ENCODE measurements at regions not wholly inside any gene's neighbourhood (a gene's known extent, or its start where the extent isn't known, plus 50 kb on each side); places are given as distances from the start of the nearest gene placed in this dataset.
"Not testable (repeated sequence)": the region's sequence is repeated elsewhere in the genome, so short reads cannot be mapped to it uniquely, and the experiment has no call there.

DNA sequence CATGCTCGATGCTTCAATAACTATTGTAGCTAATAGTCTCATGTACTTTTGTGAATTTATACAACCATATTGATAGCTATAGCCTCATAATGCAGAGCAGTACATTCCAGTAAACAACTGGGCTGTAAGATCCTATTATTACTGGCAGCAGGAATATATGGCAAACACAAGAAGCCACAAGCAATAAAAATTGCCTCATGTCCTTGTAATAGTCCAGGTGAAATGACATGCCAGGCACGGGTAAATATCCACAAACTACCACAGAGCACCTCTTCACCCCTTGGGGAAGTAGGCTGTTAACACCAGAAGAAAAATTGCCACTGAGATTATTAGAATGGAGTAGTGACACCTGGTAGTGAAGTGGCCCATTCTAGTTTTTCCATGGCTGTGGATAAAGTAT lies 158.3 kb downstream of the MTX2 start:
- DNase-seq: no peak

DNA sequence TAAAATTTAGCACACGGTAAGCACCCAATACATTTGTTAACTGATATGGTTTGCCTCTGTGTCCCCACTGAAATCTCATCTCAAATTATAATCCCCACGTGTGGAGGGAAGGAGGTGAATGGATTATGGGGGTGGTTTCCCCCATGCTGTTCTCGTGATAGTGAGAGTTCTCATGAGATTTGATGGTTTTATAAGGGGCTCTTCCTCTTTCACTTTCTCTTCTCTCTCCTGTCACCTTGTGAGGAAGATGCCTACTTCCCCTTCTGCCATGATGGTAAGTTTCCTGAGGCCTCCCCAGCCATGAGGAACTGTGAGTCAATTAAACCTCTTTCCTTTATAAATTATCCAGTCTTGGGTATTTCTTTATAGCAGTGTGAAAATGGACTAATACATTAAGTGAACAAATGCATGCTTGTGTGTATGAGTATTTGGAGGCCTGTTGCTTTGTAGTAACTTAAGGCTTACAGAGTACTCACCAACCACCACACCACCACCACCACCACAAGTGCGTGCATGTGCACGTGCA lies 159.8 kb downstream of the MTX2 start:
- DNase-seq: not testable (repeated sequence)

DNA sequence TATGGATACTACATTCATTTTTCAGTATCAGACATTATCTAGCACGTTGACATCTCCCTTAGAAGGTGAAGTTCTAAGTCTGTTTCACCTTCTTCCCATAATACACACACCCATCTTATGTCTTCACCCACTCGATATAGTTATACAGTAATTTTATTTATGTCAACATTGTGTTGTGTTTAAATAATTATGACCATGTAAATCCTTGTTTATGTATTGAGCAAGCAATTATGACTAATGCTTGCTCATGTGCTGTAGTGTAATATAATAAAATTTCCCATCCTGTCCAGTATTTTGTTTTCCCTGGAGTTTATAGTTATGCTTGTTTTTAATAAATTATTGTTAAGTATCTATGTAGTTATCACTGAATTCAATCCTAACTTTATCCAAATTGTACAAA lies 163.2 kb downstream of the MTX2 start:
- DNase-seq: no peak

DNA sequence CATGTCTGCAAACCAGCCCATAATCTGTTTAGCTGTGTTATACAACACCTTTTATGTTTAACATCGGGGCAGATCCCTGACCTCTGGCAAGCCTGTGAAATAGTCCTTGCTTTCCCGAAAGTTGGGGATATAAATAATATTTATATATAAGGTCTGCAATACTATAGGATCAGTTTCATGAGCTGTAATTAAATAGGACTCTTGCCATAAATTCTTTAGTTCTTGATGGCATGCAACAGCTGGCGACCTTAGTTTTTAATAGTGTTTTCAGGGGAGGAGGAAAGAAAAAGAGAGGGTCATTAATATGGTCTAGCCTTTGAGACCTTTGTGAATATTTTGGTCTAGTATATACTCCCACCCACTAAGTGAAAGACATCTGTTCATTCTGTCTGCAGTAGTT lies 166.5 kb downstream of the MTX2 start:
- DNase-seq: no peak

DNA sequence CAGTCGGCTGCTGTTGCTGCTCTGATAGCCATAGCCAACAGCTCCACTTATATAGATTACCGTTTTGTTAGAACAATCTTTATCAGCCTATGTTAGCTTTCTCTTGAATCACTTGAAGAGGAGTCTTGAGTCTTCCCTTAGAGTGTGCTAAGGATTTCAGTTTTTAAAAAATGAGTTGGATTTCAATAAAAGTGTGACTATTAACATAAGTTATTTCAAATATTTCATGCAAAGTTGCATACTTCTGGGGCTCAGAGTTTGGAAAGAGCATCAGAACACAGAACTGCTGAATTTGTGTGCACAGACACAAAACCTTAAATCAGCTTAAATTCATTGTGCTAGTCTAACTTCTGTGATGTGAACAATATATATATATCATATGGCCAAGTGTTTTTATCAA lies 174.7 kb downstream of the MTX2 start:
- no peak for DNase-seq

DNA sequence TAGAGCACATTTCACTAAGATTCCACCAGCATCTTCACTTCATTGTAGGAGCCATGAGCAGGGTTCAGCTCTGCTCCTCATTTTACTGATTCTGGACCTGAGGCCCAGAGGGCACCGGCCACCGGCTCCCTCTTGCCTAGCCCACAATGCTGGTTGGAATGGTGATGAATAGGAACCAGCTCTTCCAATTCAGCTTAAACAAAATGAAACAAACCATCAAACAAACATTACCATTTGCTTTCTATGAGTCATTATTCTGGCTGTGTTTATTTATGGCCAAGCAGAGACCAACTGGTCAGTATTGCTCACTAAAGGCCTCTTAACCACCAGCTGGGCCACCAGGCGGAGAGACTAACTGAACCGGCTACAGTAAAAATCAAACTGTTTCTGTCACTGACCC lies 176.7 kb downstream of the MTX2 start:
- DNase-seq: no peak

DNA sequence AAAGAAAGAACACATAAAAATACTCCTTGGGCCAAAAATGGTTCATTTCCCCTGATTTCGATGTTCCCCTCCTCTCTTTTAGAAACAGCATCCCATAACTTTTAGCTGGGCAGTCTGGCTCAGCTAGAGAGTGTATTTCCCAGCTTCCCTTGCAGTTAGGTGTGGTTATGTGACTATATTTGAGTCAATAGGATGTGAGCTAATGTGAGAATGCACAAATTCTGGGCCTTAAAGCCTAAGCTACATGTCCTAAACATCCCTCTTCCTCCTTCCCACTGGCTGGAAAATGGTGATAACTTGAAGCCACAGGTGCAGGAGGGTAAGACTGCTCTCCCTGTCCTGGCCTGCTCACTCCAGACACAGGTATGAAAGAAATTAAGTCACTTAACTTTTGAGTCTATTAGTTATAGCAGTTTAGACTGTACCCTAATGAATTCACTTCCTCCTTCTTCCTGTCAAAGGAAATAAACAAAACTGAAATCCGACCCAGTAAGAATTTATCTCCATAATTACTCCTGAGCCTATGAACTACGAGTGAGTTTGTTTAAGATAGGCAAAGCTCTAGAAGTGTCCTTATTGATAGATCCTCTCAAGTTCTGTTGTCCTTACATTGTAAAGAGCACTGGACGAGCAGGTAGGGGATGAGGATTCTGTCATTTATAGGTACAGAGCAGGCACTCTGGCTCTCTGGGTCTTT lies 177.6 kb downstream of the MTX2 start:
- no peak for DNase-seq

DNA sequence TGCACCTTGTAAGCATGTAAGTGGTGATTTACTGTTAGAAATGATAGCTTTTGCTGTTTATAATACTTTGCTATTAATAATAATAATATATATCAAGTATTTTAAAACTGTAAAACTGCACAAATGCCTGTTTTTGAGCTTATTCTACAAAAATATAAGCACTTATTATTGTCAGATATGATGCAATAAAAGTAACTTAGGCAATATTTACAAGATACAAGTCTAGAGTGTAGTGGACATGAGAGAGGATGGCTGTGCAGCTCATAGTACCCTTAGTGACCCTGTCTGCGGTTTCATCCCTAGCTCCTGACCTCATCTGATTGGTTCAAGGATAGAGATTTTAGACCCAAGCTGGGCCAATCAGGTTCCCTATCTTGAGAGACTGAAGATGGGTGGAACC lies 178.4 kb downstream of the MTX2 start:
- no peak for DNase-seq

DNA sequence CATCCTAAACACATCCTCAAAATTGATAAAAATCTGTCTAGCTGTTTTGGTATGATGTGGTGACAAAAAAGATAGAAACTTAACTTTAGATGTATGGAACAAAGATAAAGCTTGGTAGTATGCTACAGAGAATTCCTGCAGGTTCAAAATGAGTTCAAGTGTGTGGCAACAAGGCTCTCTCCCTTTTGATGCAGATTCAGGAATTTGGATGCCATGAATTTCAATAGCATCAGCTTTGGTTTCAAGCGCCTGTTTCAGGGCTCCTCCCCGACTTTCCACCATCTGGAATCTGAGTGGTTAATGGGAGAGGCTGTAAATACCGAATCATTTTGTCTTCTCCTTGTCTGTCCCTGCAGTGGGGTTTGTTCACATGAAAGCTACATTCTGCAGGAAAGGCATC lies 180.6 kb downstream of the MTX2 start:
- no peak for DNase-seq

DNA sequence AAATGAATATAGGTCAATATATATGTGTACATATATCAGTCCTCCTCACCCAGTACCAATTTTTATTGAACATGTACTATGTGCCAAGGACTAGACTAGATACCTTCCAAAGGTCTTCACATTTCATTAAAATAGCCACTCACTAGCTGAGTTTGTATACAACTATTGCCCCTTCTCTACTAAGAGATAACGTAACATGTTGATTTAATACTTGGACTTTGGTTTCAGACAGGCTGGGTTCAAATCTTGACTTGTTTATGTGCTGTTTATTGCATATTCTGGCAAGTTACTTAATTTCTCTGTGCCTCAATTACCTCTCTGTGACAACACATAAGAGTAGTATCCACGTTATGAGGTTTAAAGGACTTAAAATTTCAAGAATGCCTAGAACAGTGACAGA lies 184.5 kb downstream of the MTX2 start:
- DNase-seq: no peak

DNA sequence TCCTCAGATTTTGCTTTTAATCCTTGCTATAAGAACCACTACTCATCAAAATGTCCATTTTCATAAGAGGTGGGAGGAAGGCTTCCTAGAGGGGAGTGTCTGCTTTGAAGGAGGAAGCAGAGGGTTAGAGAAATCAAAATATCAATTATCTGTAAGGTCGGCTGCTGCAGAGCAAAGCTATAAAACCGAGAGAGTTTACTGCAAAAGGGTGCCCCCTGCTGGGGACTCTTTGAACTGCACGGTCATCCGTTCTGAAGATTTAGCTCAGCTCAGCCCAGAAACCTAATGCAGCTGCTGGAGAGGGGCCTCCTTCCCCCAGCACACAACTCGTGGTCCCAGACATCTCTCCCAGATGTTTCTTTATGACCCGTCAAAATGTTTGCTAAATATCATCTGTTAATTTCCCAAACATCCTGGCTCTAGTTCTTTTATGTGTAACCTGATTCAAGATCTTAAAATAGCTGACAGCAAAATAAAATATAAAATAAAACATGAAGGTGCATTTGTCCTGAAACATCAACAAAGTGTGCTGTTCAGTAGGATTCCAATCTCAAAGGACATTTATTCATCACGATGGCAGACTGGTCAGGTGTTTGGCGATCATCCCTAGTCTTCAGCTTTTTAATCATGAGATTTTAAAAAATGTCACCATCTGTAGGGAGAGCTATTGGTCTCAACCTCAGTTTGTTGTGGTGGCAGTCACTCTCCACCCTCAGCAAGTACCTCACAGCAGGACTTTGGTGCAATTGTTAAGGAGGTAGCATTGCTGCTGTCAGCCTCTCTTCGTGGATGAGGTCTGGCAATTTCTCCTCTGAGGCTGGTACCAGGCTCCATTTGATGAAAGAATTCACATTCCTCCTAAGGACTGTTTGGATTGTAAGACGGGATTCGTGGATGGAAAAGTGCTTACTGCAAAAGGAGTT lies 185.9 kb downstream of the MTX2 start:
- DNase-seq: peak; percentile 69

DNA sequence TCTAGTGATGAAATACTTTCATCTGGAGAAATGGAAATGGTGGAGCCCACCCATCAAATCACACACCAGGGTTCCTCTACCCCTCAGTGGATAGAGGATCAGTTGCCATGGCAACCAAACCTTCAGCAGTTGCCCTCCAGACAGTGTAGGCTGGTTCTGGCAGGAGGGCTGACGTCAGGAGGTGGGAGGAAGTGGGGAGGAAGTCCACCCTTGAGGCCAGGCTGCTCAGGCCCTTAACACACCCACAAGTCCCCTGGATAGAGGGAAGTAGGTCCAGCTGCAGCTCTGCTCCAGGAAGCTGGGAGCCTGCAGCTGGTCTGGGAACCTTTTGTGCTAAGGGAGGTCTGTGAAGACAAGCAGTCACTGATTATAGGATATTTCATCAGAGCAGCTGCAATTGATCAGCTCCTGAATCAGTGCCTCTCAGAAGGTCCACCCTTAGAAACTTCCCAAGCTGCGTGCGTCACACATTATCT lies 186.6 kb downstream of the MTX2 start:
- DNase-seq: no peak

DNA sequence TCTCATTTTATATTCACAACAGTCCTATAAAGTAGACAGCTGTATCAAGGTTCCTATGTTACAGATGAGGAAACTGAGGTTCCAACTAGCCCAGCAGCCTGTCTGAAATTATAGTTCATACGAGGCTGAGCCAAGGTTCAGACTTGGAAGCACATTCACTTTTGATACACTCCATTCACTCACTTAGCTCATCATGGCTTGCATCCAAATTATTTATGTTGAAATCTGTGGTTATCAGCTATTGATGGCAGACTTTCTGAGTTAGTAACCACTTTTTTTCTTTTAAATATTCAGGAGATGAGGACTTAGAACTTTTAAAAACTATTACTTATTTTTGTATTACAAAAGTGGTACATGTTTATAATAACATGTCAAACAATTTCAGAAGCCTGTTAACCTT lies 188.2 kb downstream of the MTX2 start:
- DNase-seq: no peak

DNA sequence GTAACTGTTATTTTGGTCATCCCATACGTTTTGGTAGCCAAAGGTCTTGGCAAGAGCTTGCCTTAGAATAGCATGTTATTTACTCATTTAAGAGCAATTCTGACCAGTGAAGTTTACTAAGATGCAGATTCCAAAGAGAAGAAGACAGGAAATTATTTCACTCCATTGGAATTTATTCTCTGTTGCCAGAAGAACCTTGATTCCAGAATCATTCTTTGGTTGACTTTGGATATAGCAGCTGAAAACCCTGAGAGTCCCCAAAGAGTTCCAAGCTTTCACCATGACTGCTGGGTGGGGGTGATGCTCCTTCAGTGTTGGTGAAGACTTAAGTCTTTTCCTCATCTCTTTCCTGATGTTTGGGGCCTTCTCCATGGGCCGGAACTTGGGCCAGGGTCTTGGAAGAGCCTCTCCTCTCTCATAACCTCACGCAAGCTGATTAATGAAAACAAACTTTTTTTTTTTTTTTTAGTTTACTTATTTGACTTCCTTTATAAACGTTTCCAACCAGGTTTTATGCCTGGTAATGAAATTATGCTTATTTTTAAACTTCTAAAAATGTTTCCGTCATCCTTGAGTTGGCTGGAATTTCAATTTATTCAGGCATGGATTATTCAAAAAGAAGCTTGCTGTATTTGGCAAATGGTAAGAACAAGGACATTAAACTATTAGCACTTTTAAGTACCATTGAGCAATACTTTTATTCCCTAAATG lies 192.0 kb downstream of the MTX2 start:
- no peak for DNase-seq

DNA sequence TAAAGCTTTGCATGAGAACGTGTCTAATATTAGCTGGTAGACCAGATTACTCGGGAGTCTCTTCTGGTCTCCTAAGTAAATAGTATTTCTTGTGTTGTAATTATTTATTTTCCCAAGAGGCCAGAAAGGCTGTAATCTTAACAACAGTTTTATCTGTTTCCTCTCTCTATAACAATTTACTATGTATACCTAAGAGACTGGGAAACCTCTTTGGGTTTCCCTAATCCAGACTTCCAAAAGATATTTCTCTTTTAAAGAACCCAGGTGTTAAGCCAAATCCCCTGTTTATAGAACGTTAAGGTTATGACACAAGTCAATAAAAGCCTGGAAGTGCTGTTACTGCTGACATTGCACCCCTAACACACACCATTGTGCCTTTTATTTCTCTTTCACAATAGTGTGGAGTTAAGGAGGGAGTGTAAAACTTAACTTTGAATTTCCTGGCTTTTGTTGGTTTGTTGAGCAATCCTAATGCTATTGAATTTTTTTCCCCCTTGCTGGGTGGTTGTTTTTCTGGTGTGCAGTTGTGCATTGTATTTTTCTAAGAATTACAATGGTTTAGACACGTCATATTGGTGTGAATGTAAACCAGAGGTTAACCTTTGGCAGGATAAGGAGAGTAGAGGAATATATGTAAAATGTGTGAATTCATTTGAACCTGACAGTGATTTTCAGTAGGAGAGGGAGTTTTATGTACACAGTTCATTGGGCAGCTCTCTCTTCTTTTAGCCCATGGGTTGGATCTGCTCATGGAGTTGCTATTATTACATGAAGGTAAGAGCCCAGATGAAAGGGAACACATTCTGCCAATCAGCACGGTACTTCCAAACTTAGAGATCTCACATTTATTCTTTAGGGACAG lies 192.8 kb downstream of the MTX2 start:
- no peak for DNase-seq

DNA sequence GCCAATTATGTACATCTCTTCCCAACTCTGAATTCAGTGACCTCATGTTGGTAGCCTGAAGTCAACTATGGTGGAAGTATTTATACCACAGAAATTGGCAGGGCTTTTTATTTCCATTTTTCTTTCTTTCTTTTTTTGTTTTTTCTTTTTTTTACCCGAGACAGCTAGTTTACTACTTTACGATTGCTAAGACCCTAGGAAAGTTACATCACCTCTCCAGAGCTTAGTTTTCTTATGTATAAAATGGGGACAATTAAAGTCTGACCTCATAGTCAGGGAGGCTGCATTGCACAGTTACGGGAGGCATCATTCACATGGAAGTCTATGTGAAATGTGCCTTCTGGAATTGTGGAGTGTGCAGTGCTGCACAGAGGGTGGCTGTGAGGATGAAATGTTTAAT lies 194.3 kb downstream of the MTX2 start:
- no peak for DNase-seq

DNA sequence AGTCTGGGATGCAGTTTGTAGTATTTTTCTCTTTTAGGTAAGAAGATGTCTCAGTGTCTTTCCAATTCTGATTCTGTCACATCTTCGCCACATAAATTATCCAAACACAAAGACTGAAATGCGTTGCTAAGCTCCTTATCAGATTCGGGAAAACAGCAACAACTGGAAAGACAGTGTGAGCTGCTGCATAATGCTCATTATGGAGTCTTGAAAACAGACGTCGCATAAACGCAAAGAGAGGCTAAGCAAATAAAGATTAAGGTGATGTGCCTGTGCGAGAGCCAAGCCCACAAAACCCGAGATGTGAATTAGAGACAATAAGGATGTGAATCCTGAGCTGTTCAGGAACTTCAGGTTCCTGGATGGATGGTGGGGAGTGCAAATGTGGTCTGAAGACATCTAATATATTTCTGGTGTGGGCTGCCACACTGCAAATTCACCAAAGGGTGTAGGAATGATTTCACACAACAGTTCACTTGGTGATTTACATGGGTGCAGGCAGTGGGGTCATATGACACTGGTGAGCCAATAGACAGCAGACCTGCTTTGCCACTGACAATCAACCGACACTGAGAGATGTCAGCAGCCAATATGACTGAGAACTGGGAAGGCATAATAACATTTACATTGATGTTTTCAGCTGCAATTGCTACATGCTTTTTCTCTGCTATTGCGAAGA lies 195.8 kb downstream of the MTX2 start:
- DNase-seq: no peak

DNA sequence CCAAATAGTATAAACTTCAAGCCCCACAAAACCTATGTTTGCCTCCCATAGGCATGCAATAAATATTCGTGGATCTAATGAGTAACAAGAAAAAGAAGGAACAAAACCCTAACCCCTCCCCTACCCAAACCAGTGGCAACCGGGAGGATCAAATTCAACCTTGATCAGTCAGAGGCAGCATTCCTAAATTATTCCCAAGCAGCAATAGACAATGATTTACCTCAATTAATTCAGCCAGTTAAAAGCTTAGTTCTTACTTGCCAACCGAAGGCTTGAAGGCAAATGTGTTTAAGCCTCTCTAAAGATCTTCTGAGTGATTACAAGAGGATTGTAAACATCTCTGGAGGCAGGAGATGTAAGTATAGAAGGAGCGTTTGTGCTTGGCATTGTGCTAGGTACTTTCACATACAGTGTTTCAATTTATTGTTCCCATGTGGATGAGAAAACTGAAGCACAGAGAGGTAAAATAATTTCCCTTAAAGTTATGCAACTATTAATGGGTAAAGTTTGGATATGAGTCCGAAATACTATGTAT lies 197.7 kb downstream of the MTX2 start:
- no peak for DNase-seq

DNA sequence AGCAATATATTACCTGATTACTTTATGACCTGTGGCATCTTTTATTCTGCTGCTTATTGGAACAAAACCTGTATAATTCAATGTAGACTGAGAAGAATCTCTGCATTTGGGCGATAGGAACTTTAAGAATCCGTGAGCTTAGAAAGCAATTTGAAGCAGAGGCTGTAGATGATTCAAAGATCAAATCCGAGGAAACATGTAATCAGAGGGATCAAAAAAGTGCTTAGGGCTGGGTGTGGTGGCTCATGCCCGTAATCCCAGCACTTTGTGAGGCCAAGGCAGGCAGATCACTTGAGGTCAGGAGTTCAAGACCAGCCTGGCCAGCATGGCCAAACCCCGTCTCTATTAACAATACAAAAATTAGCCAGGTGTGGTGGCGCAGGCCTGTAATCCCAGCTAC lies 198.4 kb downstream of the MTX2 start:
- DNase-seq: no peak

DNA sequence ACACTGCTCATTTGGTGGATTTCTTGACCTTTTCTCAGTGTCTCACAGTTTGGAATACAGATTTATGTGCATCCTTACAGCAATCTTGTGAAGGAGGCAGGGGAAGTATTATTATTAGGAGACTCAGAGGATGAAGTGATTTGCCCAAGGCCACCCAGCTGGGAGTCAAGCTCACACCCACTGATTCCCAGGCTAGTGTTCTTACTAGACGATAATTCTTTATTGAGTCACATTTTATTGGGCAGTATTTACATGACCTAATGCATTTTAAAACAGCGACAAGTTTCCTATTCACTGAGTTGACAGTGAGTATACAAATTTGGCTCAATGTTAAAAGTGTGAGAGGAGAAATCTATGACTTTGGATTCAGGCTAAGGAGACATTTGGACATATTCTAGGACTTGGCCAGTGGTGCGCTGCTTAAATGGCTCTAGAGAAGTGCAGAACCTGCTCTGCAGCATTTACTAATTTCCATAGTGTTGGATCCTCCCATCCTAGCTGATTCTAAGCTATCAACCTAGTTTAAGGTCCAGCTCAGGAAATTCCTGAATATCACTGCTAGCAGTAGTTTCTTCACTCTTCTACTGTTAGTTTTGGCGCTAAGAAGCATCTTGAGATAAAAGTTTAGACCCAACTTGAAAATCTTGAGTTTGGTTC lies 199.3 kb downstream of the MTX2 start:
- DNase-seq: no peak

DNA sequence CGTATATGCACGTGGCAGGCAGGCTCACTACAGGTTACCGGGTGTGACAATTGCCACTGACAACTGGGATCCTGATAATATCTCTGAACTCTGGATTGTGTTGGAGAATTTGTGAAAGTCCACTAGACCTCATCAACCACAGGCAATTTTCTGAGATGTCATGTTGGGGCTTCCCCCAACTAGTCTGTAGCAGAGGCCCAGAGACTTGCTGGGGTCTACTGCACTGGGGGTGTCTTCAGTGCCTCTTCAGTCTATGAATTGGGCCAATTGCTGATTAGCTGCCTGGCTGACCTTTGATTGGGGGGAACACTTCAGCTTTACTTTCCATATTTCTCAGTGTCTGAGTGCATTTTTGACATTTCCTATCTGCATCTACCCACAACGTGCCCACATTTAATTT lies 201.5 kb downstream of the MTX2 start:
- no peak for DNase-seq
